ENCODE measurements at regions not wholly inside any gene's neighbourhood (a gene's known extent, or its start where the extent isn't known, plus 50 kb on each side); places are given as distances from the start of the nearest gene placed in this dataset.

DNA sequence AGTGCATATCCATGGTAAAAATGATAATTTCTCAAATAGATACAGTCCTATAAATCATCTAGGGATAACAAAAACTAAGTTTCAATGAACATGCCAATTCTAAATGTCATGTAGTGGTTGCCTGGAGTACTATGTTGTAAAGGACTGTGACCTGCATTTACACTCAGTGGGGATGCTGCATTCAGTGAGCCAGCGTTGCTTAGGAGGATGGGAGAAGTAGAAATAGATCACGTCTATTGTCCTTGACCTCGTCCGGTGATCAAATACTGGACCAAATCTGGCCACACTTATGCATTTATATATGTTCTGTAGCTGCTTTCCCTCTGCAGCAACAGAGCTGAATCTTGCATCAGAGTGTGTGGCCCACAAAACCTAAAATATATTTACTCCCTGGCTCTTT is 139.0 kb upstream of the ETAA1 start:
- DNase-seq = no peak

DNA sequence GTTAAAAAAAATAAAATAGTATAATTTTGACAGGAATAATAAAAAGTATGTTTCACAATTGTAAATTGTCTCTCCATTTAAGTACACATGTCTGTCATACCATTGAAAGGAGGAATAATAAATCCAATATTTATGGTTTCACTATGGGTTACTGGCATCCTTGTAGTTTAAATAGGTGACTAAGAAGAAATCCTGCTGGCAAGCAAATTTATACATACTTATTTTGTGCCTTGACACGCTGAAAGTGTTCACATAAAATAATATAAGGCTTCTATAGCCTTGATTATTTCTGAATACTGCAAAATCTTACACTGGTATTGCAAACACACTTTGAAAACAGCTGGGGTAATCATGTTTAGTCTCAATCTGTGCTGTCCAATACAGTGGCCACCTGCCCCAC is 138.3 kb upstream of the ETAA1 start:
- no peak for DNase-seq

DNA sequence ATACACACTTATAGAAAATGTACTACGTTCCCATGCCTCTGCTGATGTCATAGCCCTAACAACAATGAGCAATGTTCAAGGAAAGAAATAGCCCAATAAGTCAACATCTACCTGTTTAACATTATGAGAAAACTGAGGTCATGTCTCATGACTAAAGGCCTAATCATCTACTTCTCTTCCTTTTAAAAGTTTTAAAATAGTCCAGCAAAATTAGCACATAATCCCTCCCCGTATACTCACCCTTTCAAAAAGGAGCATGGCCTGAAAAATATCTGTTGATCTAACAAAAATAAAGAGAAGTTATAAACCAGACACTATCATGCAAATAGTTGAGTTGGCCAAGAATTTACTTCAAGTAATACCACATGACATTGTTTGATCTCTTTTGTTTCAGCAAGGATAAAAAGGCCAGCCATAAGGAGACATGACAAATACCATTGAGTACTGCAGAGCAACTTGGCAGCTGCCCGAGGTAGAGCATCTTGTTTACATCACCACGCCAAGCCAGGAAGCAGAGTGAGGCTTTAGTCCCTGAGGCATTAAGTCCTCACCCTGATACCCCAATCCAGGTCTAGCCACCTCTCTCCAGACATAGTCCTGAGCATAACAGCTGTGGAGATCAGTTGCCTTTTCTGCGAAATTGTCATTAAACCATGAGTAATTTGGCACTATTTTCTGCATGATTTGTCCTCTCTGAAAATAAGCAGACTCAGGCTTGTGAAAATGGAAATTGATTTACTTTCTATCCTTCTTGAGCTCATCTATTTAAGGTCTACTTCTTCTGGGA is 137.4 kb upstream of the ETAA1 start:
- no peak for DNase-seq

DNA sequence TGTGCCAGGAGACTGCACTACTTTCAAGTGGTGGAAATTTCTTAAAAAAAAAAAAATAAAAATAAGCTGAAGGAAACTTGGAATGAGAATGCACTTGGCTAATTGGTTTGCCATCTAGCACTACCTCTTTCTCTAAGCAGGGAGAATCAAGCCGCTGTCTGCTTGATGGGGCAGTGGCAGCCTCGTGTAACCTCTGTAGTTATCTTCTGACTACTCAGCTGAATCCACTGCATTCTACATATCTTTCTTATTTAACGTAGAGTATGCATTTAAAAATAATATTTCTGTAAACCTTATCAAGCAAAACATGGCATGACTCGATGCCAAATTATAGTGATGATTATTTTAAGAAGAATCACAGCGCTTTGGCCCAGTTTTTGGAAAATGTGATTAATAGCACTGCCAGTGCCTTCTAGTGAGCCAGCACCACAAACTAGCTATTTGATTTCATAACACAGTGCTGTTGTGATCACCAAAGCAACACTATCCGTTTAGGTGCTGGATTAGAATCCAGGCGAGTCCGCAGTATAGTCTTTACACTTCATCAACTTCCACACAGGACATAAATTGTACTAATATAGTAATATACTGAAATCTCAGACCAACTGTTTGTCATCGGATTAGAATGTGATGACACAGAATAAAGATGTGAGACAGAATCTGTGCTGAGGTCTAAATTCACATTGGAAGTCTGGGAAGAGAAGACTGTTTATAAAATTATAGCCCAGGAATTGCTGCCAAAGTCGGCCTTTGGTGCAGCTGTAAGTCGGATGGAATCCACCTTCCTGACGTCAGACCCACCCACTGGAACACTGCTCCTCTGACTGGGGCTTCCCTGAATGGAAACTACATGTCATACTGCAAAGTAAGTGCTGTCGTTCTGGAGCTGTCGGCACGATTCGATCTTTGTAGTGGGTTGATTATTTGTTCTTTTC is 136.5 kb upstream of the ETAA1 start:
- DNase-seq = no peak

DNA sequence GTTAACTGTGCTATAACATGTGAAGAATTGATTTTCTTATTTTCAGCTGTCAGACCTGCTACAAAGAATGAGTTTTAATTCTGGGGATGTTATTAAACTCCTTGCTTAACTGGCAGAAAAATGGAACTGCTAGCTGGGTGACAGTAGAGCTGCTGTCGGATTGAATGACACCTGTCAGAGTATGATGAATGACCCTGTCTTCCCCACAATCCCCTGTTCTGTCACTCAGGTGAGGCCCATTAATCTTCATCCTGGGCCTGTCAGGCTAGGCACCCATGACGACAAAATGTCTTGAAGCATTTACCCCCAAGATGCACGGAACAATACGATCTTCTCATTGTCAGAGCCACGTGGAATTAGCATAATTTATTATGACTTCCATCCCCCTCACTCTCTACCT is 129.9 kb upstream of the ETAA1 start:
- no peak for DNase-seq

DNA sequence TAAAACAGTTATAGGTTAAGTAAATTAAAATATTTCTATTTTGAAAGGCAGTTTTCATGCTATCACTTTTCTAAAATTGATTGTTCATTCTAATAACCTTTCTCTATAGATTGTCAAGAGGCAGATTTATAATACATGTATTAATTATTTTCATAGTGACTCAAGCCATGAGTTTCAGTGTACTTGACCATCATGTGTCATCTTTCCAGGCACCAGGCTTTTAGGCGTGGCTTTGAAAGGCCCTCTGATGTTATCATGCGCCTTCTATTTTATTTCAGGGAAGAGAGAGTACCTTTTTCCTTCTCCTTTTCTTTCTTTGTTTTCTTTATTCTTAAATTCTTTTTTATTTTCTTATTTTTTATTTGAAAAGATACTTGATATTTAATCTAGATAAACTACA is 128.3 kb upstream of the ETAA1 start:
- no peak for DNase-seq

DNA sequence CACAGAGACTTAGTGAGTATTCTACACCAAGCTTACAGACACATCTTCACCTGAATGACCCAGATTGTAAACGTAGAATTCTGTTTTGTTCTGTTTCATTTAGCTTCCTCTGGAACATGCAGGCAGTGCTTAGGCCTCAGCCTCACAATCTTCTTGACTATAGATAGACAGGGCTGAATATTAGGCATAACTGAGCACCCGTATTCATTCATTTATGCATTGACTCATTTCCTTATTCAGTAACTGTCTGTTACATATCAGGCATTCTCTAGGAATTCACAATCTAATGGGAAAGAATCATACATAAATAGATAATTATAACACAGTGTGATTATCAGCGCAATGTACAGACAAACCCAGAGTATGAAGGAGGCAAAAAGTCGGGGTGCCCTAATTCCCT is 124.9 kb upstream of the ETAA1 start:
- no peak for DNase-seq

DNA sequence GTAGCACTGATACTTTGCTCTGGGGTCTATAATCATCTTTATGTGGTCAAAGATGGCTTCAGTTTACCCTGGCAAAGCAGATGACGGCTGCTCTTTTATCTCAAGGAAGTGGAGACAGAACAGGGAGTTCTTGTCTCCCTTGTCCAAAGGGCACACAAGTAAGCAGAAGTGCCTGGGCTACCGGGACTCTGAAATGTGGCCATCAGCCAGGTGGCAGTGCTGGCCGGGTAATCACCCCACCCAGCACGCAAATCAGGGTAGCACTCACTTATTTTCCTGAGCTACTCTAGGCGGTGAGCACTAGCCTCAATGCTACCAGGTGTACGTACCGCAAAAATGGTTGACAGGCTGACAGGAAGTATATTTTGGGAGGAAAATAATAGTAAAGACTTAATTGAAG is 119.7 kb upstream of the ETAA1 start:
- DNase-seq = no peak

DNA sequence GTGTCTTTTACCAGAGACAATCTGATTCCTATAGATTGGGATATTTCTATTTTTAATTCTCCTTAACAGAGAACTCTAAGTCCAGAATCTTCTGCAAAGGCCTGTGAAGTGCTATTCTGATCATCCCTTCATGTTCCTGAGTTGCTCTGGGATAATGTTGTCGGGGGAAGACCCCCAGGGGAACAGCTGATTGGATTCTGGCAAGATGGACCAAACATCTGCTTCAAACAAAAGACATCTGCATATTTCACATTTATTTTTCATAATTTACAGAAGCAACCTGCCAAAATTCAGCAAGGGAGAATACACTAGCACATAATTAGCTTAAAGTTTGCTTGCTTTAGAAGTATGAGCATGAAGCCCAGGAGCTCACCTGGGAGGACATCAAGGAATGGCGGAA is 116.0 kb upstream of the ETAA1 start:
- DNase-seq = no peak

DNA sequence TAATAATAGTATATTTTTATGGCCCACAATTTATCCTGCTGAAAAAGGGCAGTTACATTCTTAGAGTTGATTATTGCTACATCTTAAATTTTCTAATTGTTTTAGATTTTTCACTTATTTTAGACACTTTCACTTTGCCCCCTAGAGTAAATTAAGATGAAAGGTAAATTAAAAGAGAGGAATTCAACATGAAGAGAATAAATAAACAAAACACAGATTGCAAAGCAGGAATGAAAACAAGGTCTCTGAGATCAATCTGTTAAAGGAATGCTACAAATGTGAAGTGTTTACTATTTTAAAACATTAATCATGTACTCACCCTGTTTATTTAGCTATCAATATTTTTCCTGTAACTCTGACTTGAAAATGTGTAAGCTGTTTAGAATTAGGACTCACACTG is 113.5 kb upstream of the ETAA1 start:
- no peak for DNase-seq

DNA sequence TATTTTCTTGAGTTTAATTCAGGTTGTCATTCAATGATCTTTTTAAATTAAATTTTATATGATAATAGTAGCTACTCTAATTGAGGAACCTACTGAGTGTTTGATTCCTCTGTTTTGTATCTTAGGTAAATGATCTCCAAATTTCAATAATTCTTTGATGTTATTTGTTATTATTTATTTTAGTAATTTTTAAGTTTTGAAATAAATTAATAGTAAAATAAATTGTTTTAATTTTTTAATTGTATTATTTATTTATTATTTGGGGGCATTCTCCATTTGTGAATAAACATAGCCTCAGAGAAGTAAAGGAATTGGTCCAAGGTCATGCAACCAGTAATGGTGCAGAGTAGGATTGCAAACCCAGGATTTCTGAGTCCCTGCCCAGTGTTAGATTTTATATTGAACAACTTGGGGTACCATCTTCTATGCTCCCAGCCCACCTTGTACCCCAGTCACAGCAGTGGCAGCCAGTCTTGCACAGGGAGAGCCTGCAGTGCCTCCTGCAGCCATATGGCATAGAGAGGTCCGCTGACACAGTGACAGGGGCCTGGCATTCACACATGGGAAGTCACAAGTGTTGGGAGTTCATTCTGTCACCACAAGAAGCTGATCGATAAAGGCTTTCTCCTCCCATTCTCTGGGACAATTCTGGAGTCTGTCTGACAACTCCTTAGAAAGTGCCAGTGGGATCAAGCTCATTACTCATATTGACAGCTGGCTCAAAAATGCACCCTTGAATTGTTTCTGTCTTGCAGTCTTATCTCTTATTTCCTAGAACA is 110.0 kb upstream of the ETAA1 start:
- no peak for DNase-seq

DNA sequence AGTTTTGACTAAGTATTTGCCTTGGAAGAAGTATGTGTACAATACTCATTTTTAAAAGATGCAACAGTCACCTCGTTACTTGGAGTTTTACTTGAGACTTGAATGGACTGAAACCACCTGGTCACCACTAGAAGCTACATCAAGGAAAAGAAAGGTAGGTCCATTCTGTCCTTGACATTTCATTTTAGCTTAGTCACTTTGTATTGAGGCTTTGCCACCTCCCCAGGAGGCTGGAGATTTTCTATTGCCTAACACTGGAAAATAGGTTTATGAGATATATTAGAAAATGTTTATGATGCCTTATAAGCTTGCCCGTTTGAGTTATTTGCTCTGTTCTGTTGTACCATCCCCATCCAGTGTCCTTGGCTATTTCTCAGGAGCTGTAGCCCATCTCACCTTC is 107.9 kb upstream of the ETAA1 start:
- DNase-seq = no peak

DNA sequence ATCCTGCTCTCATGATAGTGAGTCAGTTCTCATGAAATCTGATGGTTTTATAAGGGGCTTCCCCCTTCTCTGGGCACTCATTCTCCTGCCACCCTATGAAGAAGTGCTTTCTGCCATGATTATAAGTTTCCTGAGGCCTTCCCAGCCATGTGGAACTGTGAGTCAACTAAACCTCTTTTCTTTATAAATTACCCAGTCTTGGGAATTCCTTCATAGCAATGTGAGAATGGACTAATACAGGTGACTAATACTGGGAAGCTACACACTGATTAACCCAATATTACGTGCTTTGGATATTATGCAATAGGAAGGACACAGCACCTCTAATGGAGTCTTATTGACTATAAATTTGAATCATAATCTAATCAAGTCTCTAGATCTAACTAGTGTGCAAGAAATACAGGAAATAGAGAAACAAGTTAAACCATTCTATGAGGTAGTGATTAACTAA is 107.2 kb upstream of the ETAA1 start:
- no peak for DNase-seq

DNA sequence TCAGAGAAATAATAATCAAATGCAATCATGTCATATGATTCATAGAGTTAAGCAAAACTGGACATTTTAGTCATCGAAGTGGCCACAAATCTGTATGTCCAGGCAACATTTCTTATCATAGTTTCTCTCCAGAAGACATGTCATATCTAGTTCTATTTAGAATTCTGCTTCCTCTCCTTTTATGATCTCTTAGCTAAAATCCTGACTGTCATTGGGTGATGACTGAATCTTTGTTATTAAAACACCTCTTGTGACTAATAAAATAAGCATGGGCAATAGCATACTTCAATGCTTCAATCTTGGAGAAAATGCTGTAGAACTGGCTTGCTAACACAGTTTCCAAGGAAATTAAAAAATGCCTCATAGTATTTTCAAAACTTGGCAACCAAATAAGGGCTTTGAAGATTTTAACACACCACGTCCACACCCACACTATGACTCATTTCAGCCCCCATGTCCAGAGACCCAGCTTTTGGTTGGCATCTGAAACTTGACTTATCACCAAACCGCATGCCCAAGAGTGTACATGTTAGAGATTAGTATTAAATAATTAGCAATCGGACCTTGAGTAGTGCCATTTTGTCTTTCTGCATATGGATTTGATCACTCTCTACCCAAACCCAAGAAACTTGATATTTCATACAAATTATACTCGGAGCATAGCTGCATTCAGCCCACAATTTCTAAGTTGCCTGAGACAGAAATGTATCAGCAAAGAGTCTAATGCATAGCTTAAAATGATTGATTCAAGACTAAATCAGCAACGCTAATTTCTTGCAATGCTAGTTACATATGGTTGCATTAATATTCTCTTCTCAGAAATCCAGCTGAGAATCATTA is 106.5 kb upstream of the ETAA1 start:
- no peak for DNase-seq

DNA sequence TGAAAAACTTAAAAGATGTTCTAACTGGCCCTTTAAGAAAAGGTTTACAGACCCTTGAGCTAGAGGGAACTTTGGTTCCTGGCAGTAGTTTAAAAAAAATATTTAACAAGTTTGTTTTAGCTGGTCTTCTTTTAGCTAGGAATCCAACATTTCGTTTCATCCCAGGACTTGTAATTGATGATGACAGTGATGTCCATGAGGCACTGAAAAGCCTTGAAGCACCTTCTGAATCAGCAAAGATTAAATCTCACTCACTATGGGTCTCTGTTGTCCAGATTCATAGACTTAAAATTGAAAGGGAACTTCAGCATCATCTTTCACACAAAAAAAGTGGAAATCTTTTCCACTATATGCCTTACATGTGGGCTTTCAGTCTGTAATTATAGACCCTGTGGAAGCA is 102.9 kb upstream of the ETAA1 start:
- no peak for DNase-seq

DNA sequence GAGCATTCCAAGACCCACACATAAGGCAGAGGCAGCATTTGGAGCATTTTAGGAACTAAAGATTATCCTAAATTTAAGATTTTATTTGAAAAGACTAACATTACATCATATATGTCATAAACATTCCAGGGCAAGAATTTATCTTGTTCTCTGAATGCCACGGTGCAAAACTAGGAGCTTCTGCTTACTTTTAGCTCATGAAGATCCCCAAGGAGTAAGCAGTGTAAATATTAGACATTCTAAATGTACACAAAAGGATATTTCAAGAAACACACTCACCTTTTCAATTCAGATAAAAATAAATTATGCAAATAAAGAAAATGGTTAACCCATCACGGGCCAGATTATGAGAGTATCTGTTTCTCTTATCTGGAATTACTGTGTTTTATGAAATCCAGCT is 101.7 kb upstream of the ETAA1 start:
- DNase-seq = no peak

DNA sequence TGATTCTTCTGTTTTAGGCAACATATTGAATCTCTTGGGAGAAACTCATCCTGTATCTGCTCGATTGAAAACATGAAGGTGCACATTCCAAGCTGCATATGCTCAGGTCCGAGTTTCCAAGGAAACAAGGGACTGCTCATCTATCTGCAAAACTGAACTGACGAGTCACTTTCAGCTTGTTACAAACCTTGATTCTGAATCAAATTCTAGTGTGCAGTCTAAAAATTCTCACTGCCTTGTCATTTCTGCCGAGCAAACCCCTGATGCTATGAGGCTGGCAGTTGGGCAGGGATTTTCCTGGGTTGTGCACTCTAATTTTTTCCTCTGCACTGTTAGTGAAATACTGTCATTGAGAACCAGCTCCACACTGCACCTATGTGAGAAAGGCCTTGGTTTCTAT is 101.3 kb upstream of the ETAA1 start:
- DNase-seq = no peak

DNA sequence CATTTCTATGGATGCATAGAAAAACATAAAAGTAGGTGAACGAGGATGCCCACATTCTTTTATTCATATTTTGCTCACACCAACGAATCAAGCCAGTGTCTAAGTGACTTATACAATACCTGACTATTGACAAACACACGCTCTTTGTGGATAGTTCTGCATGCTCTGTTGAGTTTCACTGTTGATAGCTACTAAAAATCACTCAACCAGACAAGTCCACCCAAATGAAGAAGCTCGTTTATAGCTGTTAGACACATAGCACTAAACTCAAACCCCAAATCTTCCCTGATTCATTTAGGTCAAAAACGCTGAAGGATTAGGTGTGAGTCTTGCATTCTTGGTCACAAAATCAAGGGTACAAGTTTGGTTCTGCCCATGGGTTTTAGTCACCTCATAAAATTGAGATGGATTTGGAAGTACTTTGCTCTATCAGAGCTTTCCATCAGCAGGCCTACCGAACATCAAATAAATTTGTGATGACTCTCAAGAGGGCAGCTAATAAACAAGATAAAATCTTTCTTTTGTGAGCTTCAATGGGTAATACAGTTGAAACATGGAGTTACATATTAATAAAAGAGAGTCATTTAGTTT is 92.7 kb upstream of the ETAA1 start:
- DNase-seq = no peak

DNA sequence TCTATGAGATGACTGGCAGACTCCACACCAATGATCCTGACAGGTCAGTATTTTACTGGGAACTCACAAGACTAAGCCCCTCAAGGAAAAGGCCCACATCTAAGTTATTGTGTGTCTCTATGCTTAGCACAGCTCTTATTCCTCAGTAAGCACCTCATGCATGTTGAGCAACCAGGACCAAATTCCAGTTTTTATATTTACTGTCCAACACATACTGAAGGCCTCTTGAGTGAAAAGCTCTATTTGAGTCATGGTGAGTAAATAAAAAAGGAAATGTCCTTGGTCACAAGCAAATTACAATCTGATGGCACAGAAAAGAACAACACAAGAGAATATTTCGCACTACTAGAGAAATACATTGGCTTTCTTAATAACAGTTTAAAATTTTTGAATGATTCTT is 87.9 kb upstream of the ETAA1 start:
- no peak for DNase-seq

DNA sequence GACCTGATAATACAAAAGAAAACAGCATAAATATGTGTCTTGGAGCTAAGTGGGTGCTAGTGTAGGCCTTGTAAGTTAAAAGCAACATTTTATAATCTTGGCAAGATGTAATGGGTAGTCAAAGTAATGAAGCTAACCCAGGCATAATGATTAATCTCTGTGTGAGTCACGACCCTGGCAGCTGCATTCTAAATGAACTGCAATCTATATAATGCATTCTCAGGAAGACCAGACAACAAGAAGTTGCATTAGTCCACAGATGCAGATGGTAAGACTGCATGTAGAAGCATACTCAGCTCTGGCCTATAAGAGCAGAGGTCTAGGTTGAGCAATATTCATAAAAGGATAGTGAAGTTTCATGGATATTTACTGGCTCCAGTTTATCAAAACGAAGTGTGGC is 85.6 kb upstream of the ETAA1 start:
- DNase-seq = no peak

DNA sequence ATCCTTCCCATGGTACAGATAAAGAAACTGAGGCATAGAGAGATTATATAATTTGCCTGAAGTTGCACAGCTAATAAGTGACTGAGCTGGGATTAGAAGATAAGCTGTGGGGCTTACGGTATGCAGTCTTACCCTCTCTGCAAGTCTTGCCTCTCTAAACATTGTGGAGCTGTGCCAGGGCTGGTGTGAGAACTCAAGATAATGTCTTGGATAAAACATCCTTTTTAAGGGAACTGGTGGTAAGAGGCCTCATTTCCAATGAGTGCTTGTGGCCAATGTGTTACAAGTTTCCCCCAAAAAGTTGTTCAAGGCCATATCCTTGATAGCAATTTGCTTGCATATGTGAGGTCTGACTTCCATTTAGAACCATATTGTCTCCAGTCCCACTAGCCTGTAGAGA is 84.3 kb upstream of the ETAA1 start:
- no peak for DNase-seq

DNA sequence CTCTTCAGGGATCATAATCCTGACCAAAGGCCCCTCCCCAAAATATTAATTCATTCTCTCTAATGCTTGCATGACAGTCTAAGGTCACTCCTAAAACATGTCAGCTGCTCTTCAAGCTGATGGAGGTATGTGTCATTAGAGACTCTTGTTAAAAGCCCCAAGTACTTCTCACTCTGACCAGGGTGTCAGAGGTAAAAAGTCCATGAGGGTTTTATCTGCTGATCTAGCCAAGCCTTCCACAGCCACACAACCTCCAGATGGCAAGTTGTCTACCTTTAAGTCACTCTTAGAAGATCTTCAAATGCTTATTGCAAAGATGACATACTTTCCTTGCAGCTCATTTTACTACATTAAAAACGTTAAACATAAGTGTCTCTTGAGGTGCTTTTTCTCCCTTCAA is 83.6 kb upstream of the ETAA1 start:
- DNase-seq = no peak

Measured in midbrain (tissue), 1 donor.